ENCODE measurements at regions not wholly inside any gene's neighbourhood (a gene's known extent, or its start where the extent isn't known, plus 50 kb on each side); places are given as distances from the start of the nearest gene placed in this dataset.

GRCh38 chr5:97458851-97459250 is 275.8 kb upstream of the RIOK2 start:
- intact Hi-C loops (cut with DNase I), result no loop called here

DNA sequence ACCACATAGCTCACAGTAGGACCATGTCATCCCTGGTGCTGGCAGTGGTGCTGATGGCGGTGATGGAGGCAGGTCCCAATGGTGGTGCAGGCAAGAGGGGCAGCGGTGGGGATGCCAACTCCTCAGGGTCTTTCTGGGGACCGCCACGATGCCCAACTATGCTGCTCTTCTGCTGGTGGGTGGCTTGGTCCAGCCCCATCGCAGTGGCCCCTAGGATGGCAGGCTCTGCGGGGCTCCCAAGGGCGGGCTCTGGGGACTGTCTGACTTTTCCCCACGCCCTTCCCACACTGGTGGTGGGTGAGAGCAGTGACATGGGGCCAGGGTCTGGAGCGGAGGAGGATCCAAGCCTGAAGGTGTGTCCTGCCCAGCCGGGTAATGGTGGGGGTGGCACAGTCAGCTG is 288.9 kb upstream of the RIOK2 start:
- no peak for DNase-seq
- H3K4me3 ChIP-seq (replicated peaks in 1 of 3), result no peak overlapping the region
- H3K9me3 ChIP-seq, result no peaks in the 10 kb centered on the region
- no peaks in the 10 kb centered on the region for H3K4me1 ChIP-seq
- no peaks in the 10 kb centered on the region for H3K27me3 ChIP-seq
- H3K27ac ChIP-seq, result no peak overlapping the region
- TF ChIP-seq, protein P1, sequence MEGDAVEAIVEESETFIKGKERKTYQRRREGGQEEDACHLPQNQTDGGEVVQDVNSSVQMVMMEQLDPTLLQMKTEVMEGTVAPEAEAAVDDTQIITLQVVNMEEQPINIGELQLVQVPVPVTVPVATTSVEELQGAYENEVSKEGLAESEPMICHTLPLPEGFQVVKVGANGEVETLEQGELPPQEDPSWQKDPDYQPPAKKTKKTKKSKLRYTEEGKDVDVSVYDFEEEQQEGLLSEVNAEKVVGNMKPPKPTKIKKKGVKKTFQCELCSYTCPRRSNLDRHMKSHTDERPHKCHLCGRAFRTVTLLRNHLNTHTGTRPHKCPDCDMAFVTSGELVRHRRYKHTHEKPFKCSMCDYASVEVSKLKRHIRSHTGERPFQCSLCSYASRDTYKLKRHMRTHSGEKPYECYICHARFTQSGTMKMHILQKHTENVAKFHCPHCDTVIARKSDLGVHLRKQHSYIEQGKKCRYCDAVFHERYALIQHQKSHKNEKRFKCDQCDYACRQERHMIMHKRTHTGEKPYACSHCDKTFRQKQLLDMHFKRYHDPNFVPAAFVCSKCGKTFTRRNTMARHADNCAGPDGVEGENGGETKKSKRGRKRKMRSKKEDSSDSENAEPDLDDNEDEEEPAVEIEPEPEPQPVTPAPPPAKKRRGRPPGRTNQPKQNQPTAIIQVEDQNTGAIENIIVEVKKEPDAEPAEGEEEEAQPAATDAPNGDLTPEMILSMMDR (IDR thresholded peaks at IDR 0.05), result no peak
- TF ChIP-seq POLR2A (IDR thresholded peaks at IDR 0.05), result no peak
- 86 to 100% methylated on average over 6 to 8 of the region's 10 CpGs for WGBS, 2 donors
- intact Hi-C loops (cut with DNase I), result no loop called here
- H3K36me3 ChIP-seq, result no peaks in the 10 kb centered on the region

More at GRCh38 chr5:97458851-97459250, 275.8 kb upstream of the RIOK2 start:
- H3K4me1 ChIP-seq, result no peaks in the 10 kb centered on the region
- DNase-seq, result no peak
- WGBS, 2 donors, result 82 to 89% methylated on average over 5 of the region's 5 CpGs
- TF ChIP-seq POLR2A (IDR thresholded peaks at IDR 0.05), result no peak
- TF ChIP-seq, protein P1 (IDR thresholded peaks at IDR 0.05), result no peak
- H3K4me3 ChIP-seq (replicated peaks in 1 of 3), result no peak overlapping the region
- no peak overlapping the region for H3K27ac ChIP-seq
- no peaks in the 10 kb centered on the region for H3K36me3 ChIP-seq
- H3K27me3 ChIP-seq, result no peaks in the 10 kb centered on the region
- no peaks in the 10 kb centered on the region for H3K9me3 ChIP-seq

GRCh38 chr5:97475847-97476246 is 292.8 kb upstream of the RIOK2 start:
- TF ChIP-seq, protein P1 (IDR thresholded peaks at IDR 0.05), result no peak
- no peak for TF ChIP-seq POLR2A (IDR thresholded peaks at IDR 0.05)
- H3K4me1 ChIP-seq, result no peaks in the 10 kb centered on the region
- H3K4me3 ChIP-seq (replicated peaks in 1 of 3), result no peak overlapping the region
- no peaks in the 10 kb centered on the region for H3K27me3 ChIP-seq
- H3K9me3 ChIP-seq, result no peaks in the 10 kb centered on the region
- 93 to 94% methylated on average over 3 of the region's 3 CpGs for WGBS, 2 donors
- H3K36me3 ChIP-seq, result no peaks in the 10 kb centered on the region
- H3K27ac ChIP-seq, result no peak overlapping the region
- DNase-seq, result no peak
- intact Hi-C loops (cut with DNase I), result no loop called here

GRCh38 chr5:97476852-97477534 is 293.9 kb upstream of the RIOK2 start:
- Histone ChIP-seq H3K27ac (no peak overlapping the region), H3K4me1 (no peaks in the 10 kb centered on the region), H3K4me3 (replicated peaks in 1 of 3) (no peak overlapping the region), H3K27me3 (no peaks in the 10 kb centered on the region), H3K36me3 (no peaks in the 10 kb centered on the region), H3K9me3 (no peaks in the 10 kb centered on the region)
- DNase-seq, result no peak
- 79% methylated on average over 2 of the region's 2 CpGs for WGBS, 2 donors
- TF ChIP-seq, protein P1 (IDR thresholded peaks at IDR 0.05), result no peak
- TF ChIP-seq POLR2A (IDR thresholded peaks at IDR 0.05), result no peak
- intact Hi-C loops (cut with DNase I), result no loop called here

DNA sequence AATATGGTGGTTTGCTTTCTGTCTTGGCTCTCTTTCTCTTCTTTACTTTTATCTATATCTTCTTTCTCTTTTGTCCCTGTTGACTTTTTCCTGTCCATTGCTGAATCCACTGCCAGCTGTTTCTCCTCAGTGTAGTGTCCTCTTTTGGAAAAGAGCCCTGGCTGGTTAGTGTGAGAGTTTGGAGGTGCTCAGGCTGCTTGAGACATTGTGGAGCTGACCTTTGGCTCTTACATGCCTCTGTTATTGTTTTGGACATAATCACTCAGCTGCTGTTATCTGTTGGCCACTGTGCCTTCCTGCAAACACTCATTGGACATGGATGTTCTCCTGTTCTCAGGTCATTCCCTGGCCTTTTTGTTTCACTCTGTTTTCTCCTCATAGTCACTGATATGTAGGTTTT is 295.4 kb upstream of the RIOK2 start:
- Histone ChIP-seq H3K27me3 (no peaks in the 10 kb centered on the region), H3K9me3 (no peaks in the 10 kb centered on the region), H3K4me3 (replicated peaks in 1 of 3) (no peak overlapping the region), H3K4me1 (no peaks in the 10 kb centered on the region), H3K36me3 (no peaks in the 10 kb centered on the region), H3K27ac (no peak overlapping the region)
- TF ChIP-seq, protein P1 (IDR thresholded peaks at IDR 0.05), result no peak
- no peak for TF ChIP-seq POLR2A (IDR thresholded peaks at IDR 0.05)
- intact Hi-C loops (cut with DNase I), result no loop called here
- DNase-seq, result no peak
